GM23338 (cell line): ENCODE measurements at regions not wholly inside any gene's neighbourhood (a gene's known extent, or its start where the extent isn't known, plus 50 kb on each side); places are given as distances from the start of the nearest gene placed in this dataset.
A peak's percentile ranks its signal among the peaks of the same experiment; 100 is the strongest.

Source experiments
- ATAC-seq: fragments of 200-7000 bp; cut with Tn5 transposase; 3 replicates; pipeline ENCODE4 v1.9.1; 2020
- DNase-seq: peaks from one replicate; pipeline ENCODE4 v3.0.0-alpha.2; 2015; ENCODE audit warnings: low spot score
- H2AFZ ChIP-seq: fragments of 200-600 bp; sonication (generic); 2 replicates; pipeline ENCODE4 v1.8.0; 2016; ENCODE audit warnings: antibody characterized with exemption, mild to moderate bottlenecking, moderate library complexity
- H3F3A ChIP-seq: fragments of 200-600 bp; sonication (generic); replicated peaks from 2 replicates; pipeline ENCODE4 v1.8.0; 2017; ENCODE audit warnings: antibody characterized with exemption, mixed run types, low read depth
- H3K27ac ChIP-seq: fragments of 200-600 bp; sonication (generic); 2 replicates; pipeline ENCODE4 v1.6.1; 2016; ENCODE audit warnings: low read depth
- H3K27me3 ChIP-seq: fragments of 200-600 bp; sonication (generic); 2 replicates; pipeline ENCODE4 v1.8.0; 2016; ENCODE audit warnings: mild to moderate bottlenecking, mixed run types, moderate library complexity; ENCODE audit not compliant: insufficient read depth
- H3K36me3 ChIP-seq: fragments of 200-600 bp; sonication (generic); 2 replicates; pipeline ENCODE4 v1.8.0; 2016; ENCODE audit warnings: mild to moderate bottlenecking; ENCODE audit not compliant: insufficient read depth
- H3K4me1 ChIP-seq: fragments of 200-600 bp; sonication (generic); 2 replicates; pipeline ENCODE4 v1.8.0; 2016; ENCODE audit warnings: mild to moderate bottlenecking, moderate library complexity; ENCODE audit not compliant: insufficient read depth
- H3K4me2 ChIP-seq: fragments of 200-600 bp; sonication (generic); 2 replicates; pipeline ENCODE4 v1.7.1; 2017; ENCODE audit warnings: mixed run types
- H3K4me3 ChIP-seq: fragments of 200-600 bp; sonication (generic); 2 replicates; pipeline ENCODE4 v1.6.1; 2016; ENCODE audit warnings: mixed run types
- H3K79me2 ChIP-seq: fragments of 200-600 bp; sonication (generic); replicated peaks from 2 replicates; pipeline ENCODE4 v1.8.0; 2017; ENCODE audit warnings: mild to moderate bottlenecking; ENCODE audit not compliant: insufficient read depth
- H3K9me2 ChIP-seq: fragments of 200-600 bp; sonication (generic); 2 replicates; pipeline ENCODE4 v1.8.0; 2017; ENCODE audit not compliant: insufficient read depth
- H4K20me1 ChIP-seq: fragments of 200-600 bp; sonication (generic); replicated peaks from 2 replicates; pipeline ENCODE4 v1.8.0; 2017; ENCODE audit warnings: mild to moderate bottlenecking; ENCODE audit not compliant: insufficient read depth
- H3K27ac Mint-ChIP-seq: 2 replicates; pipeline ENCODE4 v1.8.0; 2020; ENCODE audit warnings: inconsistent platforms, mild to moderate bottlenecking, moderate library complexity, mixed read lengths
- H3K27me3 Mint-ChIP-seq: 3 replicates; pipeline ENCODE4 v1.8.0; 2022; ENCODE audit warnings: low read depth, mild to moderate bottlenecking, moderate library complexity, mixed read lengths, inconsistent platforms; ENCODE audit not compliant: insufficient read depth, poor library complexity
- H3K36me3 Mint-ChIP-seq: 3 replicates; pipeline ENCODE4 v1.8.0; 2021; ENCODE audit warnings: low read depth, mild to moderate bottlenecking, inconsistent platforms, moderate library complexity, mixed read lengths
- H3K4me1 Mint-ChIP-seq: 3 replicates; pipeline ENCODE4 v1.8.0; 2020; ENCODE audit warnings: mild to moderate bottlenecking, inconsistent platforms, mixed read lengths
- H3K4me3 Mint-ChIP-seq: 3 replicates; pipeline ENCODE4 v1.8.0; 2021; ENCODE audit warnings: moderate library complexity, mild to moderate bottlenecking, inconsistent platforms, mixed read lengths
- H3K9me3 Mint-ChIP-seq: 3 replicates; pipeline ENCODE4 v1.8.0; 2020; ENCODE audit warnings: moderate library complexity, mild to moderate bottlenecking, inconsistent platforms, mixed read lengths
- CREB1 ChIP-seq: fragments of 250-450 bp; sonication (Bioruptor Pico); IDR thresholded peaks from 2 replicates; pipeline ENCODE4 v1.5.0; 2020; ENCODE audit warnings: low read depth, mild to moderate bottlenecking, moderate library complexity
- CTCF ChIP-seq, 2 experiments: fragments of 200-600 bp in 1 of 2; sonication (generic) in 1 of 2; conservative IDR thresholded peaks; 2 replicates each; pipeline versions ENCODE4 v1.5.1 to v1.6.1; 2016 to 2017; ENCODE audit warnings: antibody characterized with exemption in 2 of 2, low read depth in 2 of 2, mild to moderate bottlenecking in 2 of 2, moderate library complexity in 1 of 2
- ETS1 ChIP-seq: IDR thresholded peaks from 2 replicates; pipeline ENCODE4 v1.6.1; 2016; ENCODE audit warnings: antibody characterized with exemption
- EZH2 ChIP-seq: fragments of 200-600 bp; sonication (generic); IDR thresholded peaks from one replicate; pipeline ENCODE4 v1.8.0; 2017; ENCODE audit warnings: antibody characterized with exemption, mild to moderate bottlenecking, low read depth; ENCODE audit not compliant: unreplicated experiment
- EZH2phosphoT487 ChIP-seq: fragments of 200-600 bp; sonication (generic); IDR thresholded peaks from one replicate; pipeline ENCODE4 v1.8.1; 2018; ENCODE audit warnings: antibody characterized with exemption; ENCODE audit not compliant: unreplicated experiment
- JUNB ChIP-seq: IDR thresholded peaks from one replicate; pipeline ENCODE4 v1.6.1; 2016; ENCODE audit warnings: antibody characterized with exemption; ENCODE audit not compliant: unreplicated experiment
- NANOG ChIP-seq: IDR thresholded peaks from 2 replicates; pipeline ENCODE4 v1.6.1; 2016; ENCODE audit warnings: antibody characterized with exemption, borderline replicate concordance
- ZNF114 ChIP-seq: fragments of 250-450 bp; sonication (Bioruptor Pico); IDR thresholded peaks from 2 replicates; pipeline ENCODE4 v1.5.0; 2020; ENCODE audit warnings: mild to moderate bottlenecking, moderate library complexity
- ZNF331 ChIP-seq: fragments of 250-450 bp; sonication (Bioruptor Pico); IDR thresholded peaks from 2 replicates; pipeline ENCODE4 v1.5.0; 2020; ENCODE audit warnings: low read depth, mild to moderate bottlenecking, moderate library complexity

GRCh38 chr1:70707214-70707613 is 296.1 kb downstream of the CTH start (continued):
- TF ChIP-seq ETS1 (no peak), NANOG (no peak), JUNB (no peak), ZNF114 (CRISPR knock-in tag) (no peak), CTCF (conservative IDR thresholded peaks at IDR 0.05; ENCODE audit: low read depth in 2 of 2) (no peak), EZH2 (no peak)

DNA sequence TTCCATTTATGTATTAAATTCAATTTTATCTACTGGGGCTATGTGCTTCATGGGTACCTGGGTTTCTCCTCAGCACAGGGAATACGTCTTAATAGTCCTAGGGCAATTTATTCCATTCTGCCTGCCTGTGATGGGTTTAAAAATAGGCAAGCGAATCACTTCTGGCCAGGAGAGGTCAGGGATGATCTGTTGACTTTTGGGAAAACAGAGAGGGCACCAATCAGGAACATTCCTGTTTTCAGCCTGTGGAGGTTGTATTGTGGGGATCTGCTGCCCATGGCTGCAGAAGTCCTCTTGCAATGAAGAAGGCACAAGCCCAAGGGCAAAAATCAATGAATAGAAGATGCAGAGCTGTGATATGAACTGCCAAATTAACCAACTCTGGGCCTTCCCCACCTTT is 303.1 kb downstream of the CTH start:
- no peak overlapping the region for H3K4me2 ChIP-seq
- H3K79me2 ChIP-seq, result no peaks in the 10 kb centered on the region
- H3K27me3 ChIP-seq, result no peaks in the 10 kb centered on the region
- Mint-ChIP-seq H3K9me3 (no peaks in the 10 kb centered on the region), H3K4me3 (no peak overlapping the region), H3K4me1 (peaks cover 4% of the 10 kb centered on the region; the same call in 1 of the 3 replicates), H3K27ac (peak overlapping the region; percentile 26; the same call in 1 of the 2 replicates), H3K36me3 (no peaks in the 10 kb centered on the region), H3K27me3 (peaks cover 3% of the 10 kb centered on the region)
- TF ChIP-seq EZH2 (no peak), CTCF (conservative IDR thresholded peaks at IDR 0.05; ENCODE audit: low read depth in 2 of 2) (peak; percentile 24 to 59; a peak in 3 of 4 replicates), ZNF114 (CRISPR knock-in tag) (no peak), EZH2phosphoT487 (no peak), NANOG (no peak)
- no peaks in the 10 kb centered on the region for H3K36me3 ChIP-seq
- ATAC-seq (peak; percentile 74), DNase-seq (peak; percentile 33)
- H2AFZ ChIP-seq, result no peak overlapping the region
- H3K9me2 ChIP-seq, result no peaks in the 10 kb centered on the region
- H3F3A ChIP-seq, result no peaks in the 10 kb centered on the region
- no peak overlapping the region for H3K27ac ChIP-seq
- H3K4me1 ChIP-seq, result 0 out of 2 replicates have a peak, but pooled peaks cover 5% of the 10 kb centered on the region
- no peaks in the 10 kb centered on the region for H4K20me1 ChIP-seq
- no peak overlapping the region for H3K4me3 ChIP-seq

DNA sequence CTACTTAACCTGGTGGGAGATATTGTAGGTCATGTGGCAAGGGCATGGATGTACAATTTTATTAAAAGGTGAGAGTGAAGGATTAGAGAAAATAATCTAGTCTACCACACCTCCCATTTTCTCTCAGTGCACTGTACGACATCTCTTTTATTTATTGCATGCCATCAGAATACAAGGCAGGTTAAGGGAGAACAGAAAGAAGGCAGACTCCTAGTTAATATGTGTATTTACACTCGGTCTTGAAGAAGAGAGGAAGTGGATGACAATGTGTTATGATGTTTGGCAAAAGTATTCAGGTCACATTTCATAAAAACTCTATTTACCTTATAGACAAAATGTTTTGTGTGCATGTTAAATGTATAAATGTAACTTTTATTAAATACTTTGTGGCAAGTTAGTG is 306.1 kb downstream of the CTH start:
- Histone ChIP-seq H3K9me2 (0 out of 2 replicates have a peak, but pooled peaks cover 4% of the 10 kb centered on the region), H3K4me3 (no peak overlapping the region), H2AFZ (no peak overlapping the region), H3K36me3 (no peaks in the 10 kb centered on the region), H3K27ac (no peak overlapping the region), H3K27me3 (no peaks in the 10 kb centered on the region), H3K4me2 (no peak overlapping the region), H4K20me1 (no peaks in the 10 kb centered on the region), H3K4me1 (0 out of 2 replicates have a peak, but pooled peaks cover 5% of the 10 kb centered on the region), H3F3A (no peaks in the 10 kb centered on the region), H3K79me2 (no peaks in the 10 kb centered on the region)
- no peak overlapping the region for H3K4me3 Mint-ChIP-seq
- H3K36me3 Mint-ChIP-seq, result no peaks in the 10 kb centered on the region
- DNase-seq (no peak), ATAC-seq (no peak)
- peaks cover 4% of the 10 kb centered on the region; the same call in 1 of the 3 replicates for H3K4me1 Mint-ChIP-seq
- no peak overlapping the region for H3K27ac Mint-ChIP-seq
- H3K9me3 Mint-ChIP-seq, result no peaks in the 10 kb centered on the region
- no peaks in the 10 kb centered on the region for H3K27me3 Mint-ChIP-seq
- no peak for TF ChIP-seq ZNF114 (CRISPR knock-in tag)
- no peak for TF ChIP-seq EZH2
- TF ChIP-seq CREB1 (CRISPR knock-in tag), result no peak
- TF ChIP-seq ZNF331 (CRISPR knock-in tag), result no peak
- TF ChIP-seq ETS1, result no peak
- TF ChIP-seq CTCF (conservative IDR thresholded peaks at IDR 0.05; ENCODE audit: low read depth in 2 of 2), result no peak
